22Rv1 (cell line): ENCODE measurements at regions not wholly inside any gene's neighbourhood (a gene's known extent, or its start where the extent isn't known, plus 50 kb on each side); places are given as distances from the start of the nearest gene placed in this dataset.

Source experiments
- H3K27ac ChIP-seq: fragments of 450-650 bp; 2 replicates; pipeline ENCODE4 v1.5.1; 2017
- CTCF ChIP-seq: fragments of 450-650 bp; IDR thresholded peaks from 2 replicates; pipeline ENCODE4 v1.5.1; 2017; ENCODE audit warnings: mild to moderate bottlenecking
- ZFX ChIP-seq: fragments of 450-650 bp; IDR thresholded peaks from 2 replicates; pipeline ENCODE4 v1.6.1; 2017; ENCODE audit warnings: antibody characterized with exemption, borderline replicate concordance

DNA sequence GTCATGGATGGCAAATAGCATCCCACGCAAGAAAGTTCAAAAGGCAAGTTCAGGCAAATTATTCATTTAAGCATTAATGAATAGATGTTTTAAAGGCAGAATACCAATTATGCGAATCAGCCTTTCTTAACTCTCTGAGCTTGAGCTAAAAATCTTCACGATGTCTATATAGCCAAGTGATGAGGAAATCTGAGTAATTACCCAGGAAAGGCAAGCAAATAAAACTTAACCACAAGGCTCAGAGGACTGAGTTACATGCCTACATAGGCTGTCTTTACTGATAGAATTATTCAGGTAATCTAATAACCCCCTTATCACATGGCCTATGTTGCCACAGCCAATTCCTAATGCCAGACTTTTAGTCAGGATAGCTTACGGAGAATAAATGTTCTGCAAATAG, 120.8 kb upstream of the MTAP start:
- TF ChIP-seq CTCF (no peak), ZFX (no peak)
- no peak overlapping the region for H3K27ac ChIP-seq

GRCh38 chr9:21682381-21682780, 120.1 kb upstream of the MTAP start:
- TF ChIP-seq CTCF (no peak), ZFX (no peak)
- H3K27ac ChIP-seq, result no peak overlapping the region

DNA sequence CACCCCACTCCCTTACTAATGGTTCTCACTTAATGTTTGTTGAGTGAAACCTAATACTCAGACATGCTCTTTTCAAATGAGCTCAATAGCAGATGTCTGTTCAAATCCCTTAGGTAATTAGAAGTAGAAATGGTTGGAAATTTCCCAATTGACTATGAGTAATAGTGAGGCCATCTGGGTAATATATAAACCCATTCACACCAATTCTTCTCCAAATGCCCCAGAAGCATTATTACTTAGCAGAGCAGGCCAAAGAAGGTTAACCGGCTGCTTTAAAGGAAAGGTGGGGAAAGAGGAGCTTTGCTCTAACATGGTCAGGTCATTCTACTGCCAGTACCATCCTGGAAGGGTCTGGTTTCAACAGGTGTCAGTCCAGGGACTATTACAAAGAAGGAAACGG, 119.5 kb upstream of the MTAP start:
- H3K27ac ChIP-seq, result no peak overlapping the region
- TF ChIP-seq ZFX (no peak), CTCF (no peak)

DNA sequence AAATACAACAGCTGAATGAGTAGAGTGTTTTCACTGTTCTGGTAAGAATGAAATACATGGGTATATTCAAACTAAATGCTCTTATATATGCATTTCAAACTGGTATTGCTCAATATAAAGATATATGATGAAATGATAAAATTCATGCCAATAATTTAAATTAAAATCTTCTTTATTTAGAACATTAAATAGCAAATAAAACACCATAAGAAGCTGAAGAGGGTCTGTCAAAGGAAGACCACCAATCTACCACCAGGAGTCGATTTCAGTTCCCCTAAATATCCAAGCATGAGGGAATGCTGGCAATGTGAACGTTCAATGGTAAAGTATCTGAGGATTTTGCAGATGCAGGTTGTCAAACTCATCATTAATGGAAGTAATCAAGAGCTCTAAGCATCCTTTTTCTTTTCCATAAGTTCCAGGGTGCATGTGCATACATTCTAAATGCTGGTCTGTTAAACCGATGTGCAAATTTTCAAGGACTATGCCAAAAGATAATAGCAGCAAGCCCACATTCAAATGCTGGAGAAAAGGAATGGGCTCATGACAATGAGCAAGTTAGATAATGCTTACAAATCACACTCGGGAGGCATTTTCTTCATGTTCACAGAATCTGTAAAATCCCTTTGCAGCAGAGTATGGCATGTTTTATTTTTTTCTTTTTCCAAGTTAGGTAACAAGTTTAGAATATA, 118.8 kb upstream of the MTAP start:
- no peak for TF ChIP-seq ZFX
- no peak for TF ChIP-seq CTCF
- no peak overlapping the region for H3K27ac ChIP-seq

DNA sequence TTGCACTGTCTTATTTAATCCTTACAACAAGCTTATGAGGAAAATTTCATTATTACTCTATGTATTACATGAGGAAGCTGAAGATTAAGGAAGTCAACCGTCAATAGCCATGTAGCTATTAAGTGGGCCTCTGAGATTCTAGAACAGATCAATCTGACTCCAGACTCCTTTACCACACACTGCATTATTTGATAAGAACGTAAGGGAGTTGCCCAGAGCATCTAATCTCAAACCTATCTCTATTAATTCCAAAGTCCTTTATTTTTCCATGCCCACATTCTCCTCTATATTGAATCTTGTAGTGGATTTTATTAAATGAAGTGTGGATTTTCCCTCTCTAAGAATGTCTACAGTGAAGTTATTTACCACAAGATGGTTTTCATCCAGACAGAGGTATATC, 118.2 kb upstream of the MTAP start:
- H3K27ac ChIP-seq, result no peak overlapping the region
- TF ChIP-seq ZFX (no peak), CTCF (no peak)

- no peak overlapping the region for H3K27ac ChIP-seq
- no peak for TF ChIP-seq ZFX
- no peak for TF ChIP-seq CTCF
These were observed 117.5 kb upstream of the MTAP start for GRCh38 chr9:21684831-21685362.

GRCh38 chr9:21685502-21685901, 116.9 kb upstream of the MTAP start:
- TF ChIP-seq ZFX (no peak), CTCF (no peak)
- H3K27ac ChIP-seq, result no peak overlapping the region
